Thyroid gland (tissue), 4 donors: ENCODE measurements at regions not wholly inside any gene's neighbourhood (a gene's known extent, or its start where the extent isn't known, plus 50 kb on each side); places are given as distances from the start of the nearest gene placed in this dataset.

ENCODE experiments used
- DNase-seq, 2 donors: peaks; one replicate each; pipeline ENCODE4 v3.0.0-alpha.2; 2019
- H3K27ac ChIP-seq, 3 donors: fragments of 200-600 bp; sonication (generic); 1 replicate in 2 of 3; 2 replicates in 1 of 3; pipeline ENCODE4 v1.5.1; 2016 to 2019; ENCODE audit warnings: mild to moderate bottlenecking in 1 of 3, moderate library complexity in 1 of 3
- H3K27me3 ChIP-seq: fragments of 200-600 bp; sonication (generic); one replicate; pipeline ENCODE4 v1.5.1; 2019
- H3K36me3 ChIP-seq, 2 donors: fragments of 200-600 bp; sonication (generic); one replicate each; pipeline ENCODE4 v1.5.1; 2016 to 2019
- H3K4me1 ChIP-seq, 2 donors: fragments of 200-600 bp; sonication (generic); one replicate each; pipeline ENCODE4 v1.5.1; 2017 to 2019
- H3K4me3 ChIP-seq, 3 donors: fragments of 200-600 bp; sonication (generic); replicated peaks in 1 of 3; 1 replicate in 2 of 3; 2 replicates in 1 of 3; pipeline ENCODE4 v1.5.1; 2016; ENCODE audit warnings: mild to moderate bottlenecking in 1 of 3
- H3K9me3 ChIP-seq: fragments of 200-600 bp; sonication (generic); one replicate; pipeline ENCODE4 v1.5.1; 2017
- POLR2A ChIP-seq, 2 donors: fragments of 450-650 bp; IDR thresholded peaks; one replicate each; pipeline ENCODE4 v1.6.1; 2017; ENCODE audit warnings: antibody characterized with exemption in 2 of 2, mild to moderate bottlenecking in 2 of 2, moderate library complexity in 1 of 2
- WGBS, 2 donors: methylation state at CpG; one replicate each; pipeline ENCODE4 v1.1.5; 2017; 5-methylcytosine and 5-hydroxymethylcytosine counted together
- intact Hi-C: fragments of 100-400 bp; cut with DNase I; formaldehyde crosslinking; loops from one replicate; pipeline ENCODE4 v1.15.1; 2023
- TF ChIP-seq, protein P1 (sequence below), 6 experiments: fragments of 200-600 bp in 3 of 6; fragments of 450-650 bp in 3 of 6; sonication (generic) in 3 of 6; IDR thresholded peaks; one replicate each; pipeline ENCODE4 v1.5.1; 2016 to 2019; ENCODE audit warnings: antibody characterized with exemption in 6 of 6, mild to moderate bottlenecking in 2 of 6, inconsistent platforms in 1 of 6, moderate library complexity in 1 of 6

DNA sequence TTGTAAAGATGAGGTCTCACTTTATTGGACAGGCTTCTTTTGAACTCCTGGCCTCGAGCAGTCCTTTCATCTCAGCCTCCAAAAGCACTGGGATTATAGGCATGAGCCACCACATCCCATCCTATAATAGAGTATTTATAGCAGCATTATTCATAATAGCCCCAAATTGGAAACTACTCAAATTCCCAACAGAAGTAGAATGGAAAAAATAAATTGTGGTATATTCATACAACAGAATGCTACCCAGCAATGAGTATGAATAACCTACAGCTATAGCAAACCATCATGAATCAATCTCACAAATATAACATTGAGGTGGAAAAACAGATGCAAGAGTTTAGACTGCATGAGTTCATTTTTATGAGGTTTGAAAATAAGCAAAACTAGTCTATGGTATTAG, 84.8 kb upstream of the BTBD3 start:
- 0 to 2% methylated on average over 1 of the region's 1 CpG for WGBS, 2 donors

DNA sequence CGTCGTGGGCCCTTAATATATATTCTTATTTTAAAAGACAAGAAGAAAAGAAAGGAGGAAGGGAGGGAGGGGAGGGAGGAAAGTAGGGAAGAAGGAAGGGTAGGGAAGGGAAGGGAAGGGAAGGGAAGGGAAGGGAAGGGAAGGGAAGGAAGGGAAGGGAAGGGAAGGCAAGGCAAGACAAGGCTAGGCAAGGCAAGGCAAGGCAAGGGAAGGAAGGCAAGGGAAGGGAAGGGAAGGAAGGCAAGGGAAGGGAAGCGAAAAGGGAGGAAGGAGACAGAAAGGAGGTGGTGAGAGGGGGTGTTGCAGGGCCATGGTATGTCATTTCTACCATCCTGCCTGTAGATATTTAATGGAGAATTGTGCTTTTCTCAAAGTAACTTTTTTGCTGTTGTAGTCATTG, 83.9 kb upstream of the BTBD3 start:
- no peaks in the 10 kb centered on the region for H3K9me3 ChIP-seq
- intact Hi-C loops: no loop called here
- WGBS, 2 donors: 81% methylated on average over 3 of the region's 3 CpGs

More for the DNA sequence above, 84.8 kb upstream of the BTBD3 start:
- Histone ChIP-seq H3K27me3 (no peaks in the 10 kb centered on the region), H3K36me3 (no peaks in the 10 kb centered on the region), H3K4me1 (no peaks in the 10 kb centered on the region), H3K27ac (no peak overlapping the region), H3K4me3 (no peak overlapping the region), H3K9me3 (no peaks in the 10 kb centered on the region)
- DNase-seq: no peak
- TF ChIP-seq POLR2A (IDR thresholded peaks at IDR 0.05): no peak
- TF ChIP-seq, protein P1, sequence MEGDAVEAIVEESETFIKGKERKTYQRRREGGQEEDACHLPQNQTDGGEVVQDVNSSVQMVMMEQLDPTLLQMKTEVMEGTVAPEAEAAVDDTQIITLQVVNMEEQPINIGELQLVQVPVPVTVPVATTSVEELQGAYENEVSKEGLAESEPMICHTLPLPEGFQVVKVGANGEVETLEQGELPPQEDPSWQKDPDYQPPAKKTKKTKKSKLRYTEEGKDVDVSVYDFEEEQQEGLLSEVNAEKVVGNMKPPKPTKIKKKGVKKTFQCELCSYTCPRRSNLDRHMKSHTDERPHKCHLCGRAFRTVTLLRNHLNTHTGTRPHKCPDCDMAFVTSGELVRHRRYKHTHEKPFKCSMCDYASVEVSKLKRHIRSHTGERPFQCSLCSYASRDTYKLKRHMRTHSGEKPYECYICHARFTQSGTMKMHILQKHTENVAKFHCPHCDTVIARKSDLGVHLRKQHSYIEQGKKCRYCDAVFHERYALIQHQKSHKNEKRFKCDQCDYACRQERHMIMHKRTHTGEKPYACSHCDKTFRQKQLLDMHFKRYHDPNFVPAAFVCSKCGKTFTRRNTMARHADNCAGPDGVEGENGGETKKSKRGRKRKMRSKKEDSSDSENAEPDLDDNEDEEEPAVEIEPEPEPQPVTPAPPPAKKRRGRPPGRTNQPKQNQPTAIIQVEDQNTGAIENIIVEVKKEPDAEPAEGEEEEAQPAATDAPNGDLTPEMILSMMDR (IDR thresholded peaks at IDR 0.05): no peak
- intact Hi-C loops: no loop called here

DNA sequence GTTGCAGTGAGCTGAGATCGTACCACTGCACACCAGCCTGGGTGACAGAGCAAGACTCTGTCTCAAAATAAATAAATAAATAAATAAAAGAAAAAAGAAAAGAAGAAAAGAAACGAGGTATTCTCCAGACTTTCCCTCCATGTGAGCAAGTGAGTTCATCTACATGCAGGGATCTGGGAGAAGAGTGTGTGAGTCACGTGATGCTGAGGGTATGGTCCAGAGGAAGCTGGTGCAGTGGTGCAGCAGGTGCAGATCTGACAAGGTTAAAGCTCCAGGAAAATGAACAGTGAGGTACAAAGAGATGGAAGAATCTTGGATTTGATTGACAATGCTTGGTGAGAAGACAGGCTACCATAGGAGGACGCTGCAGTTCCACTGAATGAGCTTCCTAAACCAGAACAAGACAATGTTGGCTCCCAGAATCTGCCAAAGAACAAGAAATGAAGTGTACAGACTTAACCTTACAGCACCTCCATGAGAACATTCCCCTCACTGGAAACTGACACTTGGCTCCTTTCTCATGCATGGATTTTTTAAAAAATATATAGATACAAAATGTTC, 79.5 kb upstream of the BTBD3 start:
- Histone ChIP-seq H3K4me3 (no peak overlapping the region), H3K36me3 (no peaks in the 10 kb centered on the region), H3K27ac (no peak overlapping the region), H3K9me3 (no peaks in the 10 kb centered on the region), H3K4me1 (no peaks in the 10 kb centered on the region), H3K27me3 (no peaks in the 10 kb centered on the region)
- TF ChIP-seq, protein P1 (IDR thresholded peaks at IDR 0.05): no peak
- TF ChIP-seq POLR2A (IDR thresholded peaks at IDR 0.05): no peak
- intact Hi-C loops: no loop called here
- WGBS, 2 donors: 79 to 81% methylated on average over 4 of the region's 4 CpGs
- no peak for DNase-seq

More for the DNA sequence above, 83.9 kb upstream of the BTBD3 start:
- TF ChIP-seq POLR2A (IDR thresholded peaks at IDR 0.05): no peak
- TF ChIP-seq, protein P1 (IDR thresholded peaks at IDR 0.05): no peak
- DNase-seq: no peak
- H3K4me1 ChIP-seq: no peaks in the 10 kb centered on the region
- no peaks in the 10 kb centered on the region for H3K27me3 ChIP-seq
- no peak overlapping the region for H3K4me3 ChIP-seq
- no peak overlapping the region for H3K27ac ChIP-seq
- H3K36me3 ChIP-seq: no peaks in the 10 kb centered on the region

DNA sequence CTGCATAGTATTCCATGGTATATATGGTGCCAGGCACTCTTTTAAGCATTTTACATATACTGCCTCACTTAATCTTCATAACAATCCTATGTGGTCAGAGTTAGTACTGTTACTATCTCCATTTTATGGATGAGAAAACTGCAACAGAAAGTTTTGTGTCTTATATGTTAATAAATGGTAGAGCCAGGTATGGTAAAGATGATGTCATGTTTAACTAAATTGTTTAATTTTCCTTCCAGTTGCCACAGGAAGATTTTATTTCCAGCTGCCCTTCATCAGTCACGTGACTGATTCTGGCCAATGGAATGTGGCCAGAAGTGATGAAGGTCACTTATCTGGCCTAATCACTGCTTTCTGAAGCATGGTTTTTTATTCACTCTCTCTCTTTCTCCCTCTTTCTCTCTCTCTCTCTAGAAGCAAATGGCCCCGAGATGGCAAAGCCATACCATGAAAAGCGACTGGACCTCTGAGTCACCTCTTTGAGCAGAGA, 75.7 kb upstream of the BTBD3 start:
- H3K27ac ChIP-seq: no peak overlapping the region
- H3K4me1 ChIP-seq: no peaks in the 10 kb centered on the region
- DNase-seq: no peak
- no peak overlapping the region for H3K4me3 ChIP-seq
- intact Hi-C loops: no loop called here
- H3K36me3 ChIP-seq: no peaks in the 10 kb centered on the region
- WGBS, 2 donors: 87 to 92% methylated on average over 3 of the region's 3 CpGs
- H3K9me3 ChIP-seq: no peaks in the 10 kb centered on the region
- TF ChIP-seq, protein P1 (IDR thresholded peaks at IDR 0.05): no peak
- no peak for TF ChIP-seq POLR2A (IDR thresholded peaks at IDR 0.05)
- H3K27me3 ChIP-seq: no peaks in the 10 kb centered on the region

DNA sequence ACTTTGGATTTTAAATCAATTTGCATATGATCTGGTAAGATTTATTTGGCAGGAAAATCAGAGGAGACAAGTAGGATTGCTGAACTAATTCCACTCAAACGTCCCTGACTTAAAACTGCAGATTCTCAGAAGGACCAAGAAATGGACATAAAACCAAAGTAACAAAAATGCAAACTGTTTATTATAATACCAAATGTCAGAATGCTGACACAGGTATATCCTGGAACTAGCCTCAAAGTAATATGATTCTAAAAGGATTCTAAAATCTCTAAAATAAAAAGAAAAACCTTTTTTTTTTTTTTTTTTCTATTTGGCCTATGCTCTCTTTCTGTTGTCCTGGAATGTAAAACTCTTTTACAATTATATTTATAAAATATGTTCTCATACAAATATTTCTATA, 74.4 kb upstream of the BTBD3 start:
- no peaks in the 10 kb centered on the region for H3K9me3 ChIP-seq
- no peak overlapping the region for H3K27ac ChIP-seq
- H3K4me3 ChIP-seq: no peak overlapping the region
- TF ChIP-seq, protein P1 (IDR thresholded peaks at IDR 0.05): no peak
- no peak for TF ChIP-seq POLR2A (IDR thresholded peaks at IDR 0.05)
- intact Hi-C loops: no loop called here
- H3K36me3 ChIP-seq: no peaks in the 10 kb centered on the region
- no peak for DNase-seq
- no peaks in the 10 kb centered on the region for H3K4me1 ChIP-seq
- WGBS, 2 donors: 72 to 77% methylated on average over 1 of the region's 1 CpG
- H3K27me3 ChIP-seq: no peaks in the 10 kb centered on the region
